HK-2 (cell line): ENCODE measurements at regions not wholly inside any gene's neighbourhood (a gene's known extent, or its start where the extent isn't known, plus 50 kb on each side); places are given as distances from the start of the nearest gene placed in this dataset.

ENCODE experiments used
- DNase-seq: peaks from one replicate; pipeline ENCODE4 v3.0.0-alpha.2; 2018; ENCODE audit not compliant: unreplicated experiment

DNA sequence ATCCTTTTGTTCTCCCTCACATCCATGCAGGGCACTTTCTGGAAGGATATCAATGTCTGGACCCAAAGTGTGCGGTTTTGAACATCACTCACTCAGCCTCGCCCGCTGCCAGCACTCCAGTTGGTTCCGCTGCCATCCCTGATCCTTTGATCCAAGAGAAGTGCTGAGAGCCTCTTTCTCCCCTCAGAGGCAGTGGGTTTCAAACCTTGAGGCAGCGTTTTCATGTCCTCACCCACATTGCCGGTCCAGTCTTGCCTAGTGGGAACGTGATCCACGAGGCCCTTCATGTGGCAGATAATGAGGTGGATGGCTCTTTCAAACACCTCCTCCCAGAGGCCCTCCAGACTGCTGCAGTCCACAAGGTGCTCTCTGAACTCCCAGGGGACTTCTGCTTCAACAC is 122.2 kb downstream of the ACTL8 start:
- DNase-seq: no peak

DNA sequence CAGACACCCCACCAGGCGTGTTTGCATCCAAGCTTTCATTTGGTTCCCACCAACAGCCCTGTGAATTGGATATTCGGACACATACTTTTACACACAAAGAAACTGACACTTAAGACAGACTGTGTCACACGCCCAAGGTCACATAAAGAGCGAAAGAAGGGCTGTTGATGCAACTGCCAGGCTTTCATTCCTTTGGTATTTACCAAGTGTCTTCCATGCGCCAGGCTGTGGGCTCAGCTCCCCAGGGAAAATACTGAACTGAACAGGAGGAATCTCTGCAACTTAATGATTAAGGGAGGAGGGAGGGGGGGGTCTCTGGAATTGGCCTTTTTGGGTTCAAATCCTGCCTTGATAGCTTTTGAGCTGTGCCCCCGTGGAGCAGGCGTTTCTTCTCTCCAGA is 122.8 kb downstream of the ACTL8 start:
- DNase-seq: no peak

DNA sequence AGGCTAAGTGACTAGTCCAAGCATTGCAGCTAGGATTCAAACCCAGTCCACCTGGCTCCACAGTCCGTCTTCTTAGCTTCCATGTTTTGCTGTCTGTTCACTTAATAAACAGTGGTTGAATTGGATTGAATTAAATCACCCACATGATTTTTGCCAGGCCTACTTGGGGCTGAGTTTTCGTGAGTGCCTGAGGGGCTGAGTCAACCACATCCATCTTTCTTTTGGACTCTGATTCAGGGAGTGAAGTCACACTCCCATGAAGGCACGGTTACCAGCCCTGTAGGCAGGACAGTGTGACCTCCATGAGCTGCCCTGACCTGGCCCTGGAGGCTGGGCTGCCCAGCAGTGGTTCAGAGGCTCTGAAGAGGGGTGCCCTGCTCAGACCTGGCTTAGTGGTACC is 123.7 kb downstream of the ACTL8 start:
- no peak for DNase-seq

GRCh38 chr1:17880449-17880848 is 125.3 kb downstream of the ACTL8 start:
- DNase-seq: no peak

GRCh38 chr1:17881761-17882160 is 126.6 kb downstream of the ACTL8 start:
- no peak for DNase-seq

GRCh38 chr1:17883136-17883535 is 128.0 kb downstream of the ACTL8 start:
- DNase-seq: no peak

GRCh38 chr1:17883662-17884395 is 128.7 kb downstream of the ACTL8 start:
- no peak for DNase-seq

DNA sequence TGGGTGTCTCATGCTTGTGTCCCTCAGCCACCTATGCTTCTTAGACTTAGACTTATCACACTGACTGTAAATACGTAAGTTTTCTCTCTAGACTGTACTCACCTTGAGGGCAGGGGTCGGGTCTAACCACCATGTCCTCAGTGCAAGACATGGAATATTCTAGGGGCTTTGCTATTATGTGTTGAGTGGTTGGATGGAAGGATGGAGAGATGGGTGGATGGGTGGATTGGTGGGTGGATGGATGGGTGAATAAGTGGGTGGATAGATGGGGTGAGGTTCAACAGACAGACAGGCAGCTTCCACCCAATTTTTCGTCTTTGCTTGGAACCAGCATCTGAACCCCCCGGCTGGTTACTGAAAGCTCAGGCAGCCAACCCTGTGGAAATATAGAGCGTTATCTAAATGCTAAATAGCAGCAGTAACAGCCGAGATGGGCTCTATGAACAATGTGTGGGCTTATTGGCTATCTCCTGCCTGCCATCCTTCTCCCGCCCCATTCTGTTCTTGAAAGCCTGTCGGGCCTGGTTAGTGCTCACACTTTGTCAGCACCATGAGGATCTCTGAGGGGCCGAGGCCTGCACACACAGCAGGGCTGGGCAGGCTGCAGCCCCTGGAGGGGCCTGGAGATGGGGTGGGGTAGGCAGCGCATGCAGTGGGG is 130.7 kb downstream of the ACTL8 start:
- no peak for DNase-seq

DNA sequence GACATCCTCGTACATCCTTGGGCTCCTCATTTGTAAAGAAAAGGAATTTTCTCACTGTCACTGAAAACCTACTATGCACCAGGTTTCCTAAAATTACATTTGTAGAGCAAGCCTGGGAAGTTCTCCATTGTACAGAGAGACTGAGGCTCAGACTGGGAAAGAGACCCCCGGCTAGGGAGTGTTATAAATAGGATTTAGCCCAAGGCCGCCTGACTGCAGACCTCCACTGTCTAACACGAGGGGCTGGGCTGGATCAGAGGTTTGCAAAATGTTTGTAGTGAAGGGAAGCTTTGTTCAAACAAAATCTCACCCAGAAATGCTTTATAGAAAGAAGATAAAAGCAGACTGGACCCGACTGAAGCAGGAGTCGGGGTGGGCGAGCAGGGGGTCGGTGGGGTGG is 131.3 kb downstream of the ACTL8 start:
- no peak for DNase-seq

- DNase-seq: no peak
Measured at GRCh38 chr1:17886838-17887441, 131.8 kb downstream of the ACTL8 start.

DNA sequence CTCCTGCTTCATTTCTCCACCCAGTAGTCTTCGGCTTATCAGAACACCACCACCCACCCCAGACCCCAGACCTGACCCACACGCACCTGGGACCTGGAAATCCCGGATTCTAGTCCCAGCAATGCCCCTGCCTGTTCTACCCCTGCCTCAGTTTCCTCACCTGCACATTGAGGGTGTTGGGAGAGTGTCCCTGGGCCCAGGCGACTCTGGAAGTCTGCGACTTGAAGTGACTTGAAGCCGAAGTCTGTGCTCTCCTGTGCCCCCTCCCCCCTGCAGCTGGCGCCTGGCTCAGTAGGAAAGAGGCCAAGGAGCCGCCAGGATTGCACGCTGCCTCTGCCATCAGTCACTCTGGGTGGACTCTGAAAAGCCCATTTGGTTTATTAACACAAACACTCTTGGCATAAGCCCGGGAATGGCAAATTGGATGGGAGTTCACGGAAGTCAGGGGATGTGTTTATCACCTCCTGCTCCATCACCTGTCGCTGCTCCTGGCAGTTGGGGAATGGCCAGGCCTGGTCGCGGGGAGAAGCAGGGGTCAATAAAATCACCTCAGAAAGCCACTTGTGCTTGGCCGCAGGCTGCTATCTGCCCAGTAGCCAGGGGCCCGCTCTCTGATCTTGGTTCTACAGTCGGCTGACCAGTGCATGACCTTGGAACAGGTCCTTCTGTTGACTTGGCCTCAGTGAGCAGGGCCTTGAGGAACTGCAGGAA is 132.7 kb downstream of the ACTL8 start:
- DNase-seq: no peak

- no peak for DNase-seq
Measured at GRCh38 chr1:17890056-17890814, 135.1 kb downstream of the ACTL8 start.

DNA sequence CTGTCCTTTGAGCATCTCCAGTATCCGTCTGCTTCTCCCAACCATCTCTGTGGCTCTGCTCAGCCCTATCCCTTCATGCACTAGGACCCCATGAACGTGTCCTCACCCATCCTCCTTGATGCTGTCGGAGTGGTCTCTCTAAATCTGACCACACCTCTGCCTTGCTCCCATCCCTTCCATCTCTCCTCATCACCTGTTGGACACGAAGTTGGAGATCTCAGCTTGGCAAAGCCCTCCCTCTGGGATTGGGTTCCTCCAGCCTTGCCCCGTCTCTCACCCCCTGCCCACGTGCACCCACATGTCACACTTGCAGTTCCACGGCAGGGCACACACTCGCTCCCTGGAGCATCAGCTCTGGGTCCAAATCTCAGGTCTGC is 135.7 kb downstream of the ACTL8 start:
- DNase-seq: no peak

GRCh38 chr1:17891205-17892110 is 136.3 kb downstream of the ACTL8 start:
- DNase-seq: no peak

- DNase-seq: no peak
Measured at GRCh38 chr1:17892225-17892624, 137.1 kb downstream of the ACTL8 start.

DNA sequence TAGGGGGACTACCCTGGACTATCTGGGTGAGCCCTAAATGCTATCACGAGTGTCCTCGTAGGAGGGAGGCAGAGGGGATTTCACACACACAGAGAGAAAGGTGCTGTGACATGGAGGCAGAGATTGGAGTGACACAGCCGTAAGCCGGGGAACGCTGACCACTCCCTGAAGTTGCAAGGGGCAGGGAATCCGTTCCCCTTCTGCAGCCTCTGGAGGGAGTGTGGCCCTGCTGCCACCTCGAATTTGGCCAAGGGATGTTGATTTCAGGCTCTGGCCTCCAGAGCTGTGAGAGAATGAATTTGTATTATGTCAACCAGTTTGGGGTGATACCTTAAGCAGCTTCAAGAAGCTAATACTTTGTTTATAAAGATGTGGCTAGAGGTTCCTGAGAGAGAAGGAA is 137.7 kb downstream of the ACTL8 start:
- DNase-seq: no peak

DNA sequence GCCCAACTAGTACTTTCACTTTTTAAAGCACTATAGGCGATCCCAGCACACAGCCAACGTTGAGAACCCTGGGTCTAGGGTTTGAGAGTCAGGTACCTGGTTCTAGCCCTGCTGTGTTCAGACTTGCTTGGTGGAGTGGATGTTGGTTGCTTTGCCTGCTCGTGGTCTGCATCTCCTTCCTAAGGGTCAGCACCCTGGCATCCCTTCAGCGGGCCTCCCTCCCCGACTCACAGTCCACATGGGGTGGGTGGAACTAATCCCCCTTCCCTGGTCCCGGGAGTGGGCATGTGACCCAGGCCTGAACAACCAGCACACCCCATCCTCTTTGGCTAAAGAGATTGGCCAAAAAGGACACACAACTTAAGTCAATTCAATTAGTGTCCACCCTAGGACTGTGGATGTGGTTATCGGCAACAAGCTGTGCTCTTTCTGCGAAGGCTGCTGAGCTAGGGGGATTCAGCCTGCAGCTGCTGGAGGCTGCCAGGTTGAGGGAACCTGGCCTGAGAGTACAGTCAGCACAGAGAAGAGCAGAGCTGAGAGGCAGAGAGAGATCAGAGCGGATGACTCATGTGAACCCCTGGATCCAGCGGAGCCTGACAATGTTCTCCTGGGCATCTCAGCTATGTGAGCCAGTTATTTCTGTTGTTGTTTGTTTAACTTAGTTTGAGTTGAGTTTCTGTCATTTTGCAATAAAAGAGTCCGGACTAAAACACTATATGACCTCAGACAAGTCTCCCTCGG is 138.9 kb downstream of the ACTL8 start:
- no peak for DNase-seq

DNA sequence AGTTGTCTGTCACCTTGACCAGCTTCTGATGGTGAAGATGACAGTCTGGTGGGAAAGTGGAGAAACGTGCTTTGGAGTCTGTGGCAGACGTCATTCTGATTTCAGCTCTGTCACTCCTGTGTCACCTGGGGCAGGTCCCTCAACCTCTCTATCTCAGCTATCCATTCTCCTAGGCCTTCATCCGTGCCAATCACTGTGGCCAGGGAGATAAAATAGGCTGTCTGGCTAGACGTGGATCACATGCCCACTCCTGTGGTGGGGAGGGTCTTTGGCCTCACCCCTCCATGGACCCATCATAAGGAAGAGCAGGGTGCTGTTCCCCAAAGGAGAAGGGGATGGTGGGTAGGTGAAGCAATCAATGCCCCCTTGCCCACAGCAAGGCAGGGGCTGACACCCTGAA is 140.3 kb downstream of the ACTL8 start:
- DNase-seq: no peak

DNA sequence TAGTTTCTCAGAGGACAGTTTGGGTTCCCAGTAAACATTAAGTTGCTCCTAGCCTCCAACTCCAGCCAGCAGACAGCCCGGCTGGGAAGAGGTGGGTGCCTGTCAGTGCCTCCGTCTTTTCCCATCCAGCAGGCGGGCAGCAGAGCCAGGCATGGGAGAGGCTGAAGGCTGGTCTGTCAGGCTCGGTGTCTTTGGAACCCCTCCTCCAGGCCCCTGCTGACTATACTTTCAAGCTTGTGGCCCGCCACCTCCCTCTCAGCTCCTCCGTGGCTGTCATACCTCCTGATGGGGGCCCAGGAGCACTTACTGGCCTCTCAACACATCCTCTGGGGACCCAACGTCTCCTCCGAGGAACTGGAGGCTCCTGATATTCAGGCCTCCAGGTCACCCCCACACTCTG is 140.9 kb downstream of the ACTL8 start:
- no peak for DNase-seq

DNA sequence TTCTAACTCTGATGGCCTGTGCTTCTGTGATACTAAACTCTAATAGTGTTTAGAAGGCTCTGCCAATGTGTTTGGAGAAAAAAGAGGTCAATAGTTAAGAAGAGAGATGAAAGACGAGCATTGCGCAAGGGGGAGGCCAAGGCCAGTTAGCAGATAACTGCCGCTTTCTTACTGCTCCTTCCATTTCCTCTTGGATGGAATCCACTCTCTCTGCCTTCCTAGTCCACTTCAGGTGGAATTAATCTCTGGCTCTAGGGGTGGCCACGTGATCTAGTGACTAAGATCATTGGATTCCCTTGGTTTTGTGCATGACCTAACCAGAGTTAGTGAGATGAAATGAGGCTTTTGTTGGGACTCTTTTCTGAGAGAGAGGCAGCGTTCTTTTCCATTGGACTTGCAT is 148.3 kb downstream of the ACTL8 start:
- no peak for DNase-seq
